ENCODE measurements at regions not wholly inside any gene's neighbourhood (a gene's known extent, or its start where the extent isn't known, plus 50 kb on each side); places are given as distances from the start of the nearest gene placed in this dataset.
A peak's percentile ranks its signal among the peaks of the same experiment; 100 is the strongest.

GRCh38 chrX:16222151-16222550 lies 54.9 kb downstream of the MAGEB17 start:
- intact Hi-C loops (cut with micrococcal nuclease), result no loop called here
- ATAC-seq, result no peak
- no peak for DNase-seq

- intact Hi-C loops (cut with micrococcal nuclease), result no loop called here
- no peak for ATAC-seq
- no peak for DNase-seq
Observed at GRCh38 chrX:16223385-16223784, 56.1 kb downstream of the MAGEB17 start.

- DNase-seq, result no peak
- intact Hi-C loops (cut with micrococcal nuclease), result no loop called here
- no peak for ATAC-seq
Observed at GRCh38 chrX:16239211-16239610, 71.9 kb downstream of the MAGEB17 start.

GRCh38 chrX:16240231-16240905 lies 73.1 kb downstream of the MAGEB17 start:
- intact Hi-C loops (cut with micrococcal nuclease), result no loop called here
- no peak for ATAC-seq
- no peak for DNase-seq

GRCh38 chrX:16240968-16241367 lies 73.7 kb downstream of the MAGEB17 start:
- intact Hi-C loops (cut with micrococcal nuclease), result no loop called here
- ATAC-seq (no peak), DNase-seq (no peak)

- intact Hi-C loops (cut with micrococcal nuclease), result no loop called here
- no peak for ATAC-seq
- no peak for DNase-seq
Observed at GRCh38 chrX:16250296-16250695, 83.0 kb downstream of the MAGEB17 start.

- intact Hi-C loops (cut with micrococcal nuclease), result no loop called here
- no peak for DNase-seq
Observed at GRCh38 chrX:16251782-16252181, 84.5 kb downstream of the MAGEB17 start.

GRCh38 chrX:16258882-16259281 lies 91.6 kb downstream of the MAGEB17 start:
- DNase-seq (no peak), ATAC-seq (no peak)
- intact Hi-C loops (cut with micrococcal nuclease), result no loop called here

More at GRCh38 chrX:16251782-16252181, 84.5 kb downstream of the MAGEB17 start:
- no peak for ATAC-seq

GRCh38 chrX:16267431-16267830 lies 100.2 kb downstream of the MAGEB17 start:
- intact Hi-C loops (cut with micrococcal nuclease), result no loop called here
- DNase-seq (no peak), ATAC-seq (no peak)

- ATAC-seq, result no peak
- no peak for DNase-seq
- intact Hi-C loops (cut with micrococcal nuclease), result no loop called here
Observed at GRCh38 chrX:16268206-16268605, 100.9 kb downstream of the MAGEB17 start.

GRCh38 chrX:16278927-16279326 lies 111.6 kb downstream of the MAGEB17 start:
- intact Hi-C loops (cut with micrococcal nuclease), result no loop called here
- no peak for DNase-seq
- no peak for ATAC-seq

GRCh38 chrX:16282209-16282608 lies 114.9 kb downstream of the MAGEB17 start:
- intact Hi-C loops (cut with micrococcal nuclease), result no loop called here
- DNase-seq, result no peak
- ATAC-seq, result peak; percentile 86

GRCh38 chrX:16284842-16285241 lies 117.6 kb downstream of the MAGEB17 start:
- DNase-seq, result no peak
- intact Hi-C loops (cut with micrococcal nuclease), result no loop called here
- no peak for ATAC-seq

GRCh38 chrX:16290997-16291396 lies 123.7 kb downstream of the MAGEB17 start:
- no peak for ATAC-seq
- DNase-seq, result no peak
- intact Hi-C loops (cut with micrococcal nuclease), result no loop called here

- no peak for ATAC-seq
- no peak for DNase-seq
- intact Hi-C loops (cut with micrococcal nuclease), result no loop called here
Observed at GRCh38 chrX:16300831-16301230, 133.6 kb downstream of the MAGEB17 start.

- intact Hi-C loops (cut with micrococcal nuclease), result no loop called here
- ATAC-seq (no peak), DNase-seq (no peak)
Observed at GRCh38 chrX:16304751-16305150, 137.5 kb downstream of the MAGEB17 start.

- DNase-seq, result no peak
- intact Hi-C loops (cut with micrococcal nuclease), result no loop called here
- ATAC-seq, result no peak
Observed at GRCh38 chrX:16305187-16305586, 137.9 kb downstream of the MAGEB17 start.

GRCh38 chrX:16307950-16308349 lies 140.7 kb downstream of the MAGEB17 start:
- DNase-seq (no peak), ATAC-seq (no peak)
- intact Hi-C loops (cut with micrococcal nuclease), result no loop called here

- intact Hi-C loops (cut with micrococcal nuclease), result no loop called here
- ATAC-seq, result no peak
- no peak for DNase-seq
Observed at GRCh38 chrX:16308773-16309172, 141.5 kb downstream of the MAGEB17 start.

GRCh38 chrX:16310326-16310725 lies 143.0 kb downstream of the MAGEB17 start:
- intact Hi-C loops (cut with micrococcal nuclease), result no loop called here
- DNase-seq, result no peak
- no peak for ATAC-seq

GRCh38 chrX:16311671-16312070 lies 144.4 kb downstream of the MAGEB17 start:
- intact Hi-C loops (cut with micrococcal nuclease), result no loop called here
- DNase-seq (no peak), ATAC-seq (no peak)
